NCI-H2081 (cell line): ENCODE measurements at regions not wholly inside any gene's neighbourhood (a gene's known extent, or its start where the extent isn't known, plus 50 kb on each side); places are given as distances from the start of the nearest gene placed in this dataset.

Experiments used
- DNase-seq, 2 experiments: peaks; one replicate each; lab custom pipeline; 2025; lab: John Stamatoyannopoulos, UW

DNA sequence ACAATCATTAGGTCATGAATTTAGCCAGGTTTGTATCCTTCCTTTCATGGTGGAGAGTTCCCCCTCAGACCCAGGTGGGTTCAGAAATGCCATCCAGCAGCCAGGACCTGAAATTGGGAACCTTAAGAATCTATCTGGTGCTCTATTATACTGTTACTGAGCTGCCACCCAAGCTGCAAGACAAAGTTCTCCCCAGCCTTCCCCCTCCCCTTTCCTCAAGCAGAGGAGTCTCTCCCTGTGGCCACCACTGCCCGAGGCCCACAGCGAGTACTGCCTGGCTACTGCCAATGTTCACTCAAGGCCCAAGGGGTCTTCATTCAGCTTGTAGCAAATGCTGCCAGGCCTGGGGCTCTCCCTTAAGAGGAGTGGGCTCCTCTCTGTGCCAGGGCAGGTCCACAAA lies 133.8 kb downstream of the TMEM38B start:
- no peak for DNase-seq

DNA sequence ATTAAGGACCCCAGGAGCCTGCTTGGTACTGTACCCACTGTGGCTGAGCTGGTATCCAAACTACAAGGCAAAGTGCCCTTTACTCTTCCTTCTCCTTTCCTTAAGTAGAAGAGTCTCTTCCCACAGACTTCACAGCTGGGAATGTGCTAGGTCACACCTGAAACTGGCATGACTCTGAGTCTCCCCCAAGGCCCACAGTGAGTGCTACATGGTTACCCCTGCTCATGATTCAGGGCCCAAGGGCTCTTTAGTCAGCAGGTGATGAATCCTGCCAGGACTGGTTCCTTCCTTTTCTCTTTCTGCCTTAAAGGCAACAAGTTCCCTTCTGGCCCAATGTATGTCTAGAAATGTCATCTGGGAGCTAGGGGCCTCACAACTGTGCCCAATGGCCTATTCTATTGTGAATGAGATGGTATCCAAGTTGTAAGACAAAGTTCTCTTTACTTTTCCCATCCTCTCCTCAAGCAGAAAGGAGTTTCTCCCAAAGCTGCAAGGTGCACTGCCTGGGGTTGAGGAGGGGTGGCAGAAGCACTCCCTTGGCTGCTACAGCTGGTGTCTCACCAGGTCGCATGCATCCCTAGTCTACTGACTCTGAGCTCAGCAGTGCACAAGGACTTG lies 134.4 kb downstream of the TMEM38B start:
- no peak for DNase-seq

- no peak for DNase-seq
Observed at GRCh38 chr9:105830461-105830860, 136.1 kb downstream of the TMEM38B start.

DNA sequence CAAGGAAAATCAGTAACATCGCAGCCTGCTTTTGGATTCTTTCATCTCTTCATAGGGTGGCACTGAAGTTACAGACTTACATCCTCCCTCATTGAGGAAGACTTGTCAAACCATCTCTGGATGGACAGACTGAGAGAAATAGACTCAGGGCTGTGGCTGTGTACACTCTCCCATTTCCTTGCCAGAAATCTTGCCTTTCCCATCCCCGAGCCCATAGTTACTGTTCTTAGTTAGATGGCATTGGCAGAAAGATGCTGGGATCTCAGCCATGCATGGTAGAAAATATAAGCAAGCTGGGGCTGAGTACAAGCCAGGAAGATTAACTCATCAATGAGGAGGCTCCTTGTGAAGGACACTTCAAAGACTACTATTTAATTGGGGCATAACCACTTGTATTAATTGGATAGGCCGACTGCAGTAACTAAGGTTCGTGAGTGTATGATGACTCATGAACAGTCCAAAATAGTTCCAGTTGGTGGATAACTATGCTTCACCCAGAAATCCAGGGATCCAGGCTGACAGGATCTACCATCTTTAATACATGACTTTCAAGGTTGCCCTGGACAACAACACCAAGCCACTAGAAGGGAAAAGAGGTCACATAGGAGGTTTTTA lies 137.9 kb downstream of the TMEM38B start:
- DNase-seq: no peak

DNA sequence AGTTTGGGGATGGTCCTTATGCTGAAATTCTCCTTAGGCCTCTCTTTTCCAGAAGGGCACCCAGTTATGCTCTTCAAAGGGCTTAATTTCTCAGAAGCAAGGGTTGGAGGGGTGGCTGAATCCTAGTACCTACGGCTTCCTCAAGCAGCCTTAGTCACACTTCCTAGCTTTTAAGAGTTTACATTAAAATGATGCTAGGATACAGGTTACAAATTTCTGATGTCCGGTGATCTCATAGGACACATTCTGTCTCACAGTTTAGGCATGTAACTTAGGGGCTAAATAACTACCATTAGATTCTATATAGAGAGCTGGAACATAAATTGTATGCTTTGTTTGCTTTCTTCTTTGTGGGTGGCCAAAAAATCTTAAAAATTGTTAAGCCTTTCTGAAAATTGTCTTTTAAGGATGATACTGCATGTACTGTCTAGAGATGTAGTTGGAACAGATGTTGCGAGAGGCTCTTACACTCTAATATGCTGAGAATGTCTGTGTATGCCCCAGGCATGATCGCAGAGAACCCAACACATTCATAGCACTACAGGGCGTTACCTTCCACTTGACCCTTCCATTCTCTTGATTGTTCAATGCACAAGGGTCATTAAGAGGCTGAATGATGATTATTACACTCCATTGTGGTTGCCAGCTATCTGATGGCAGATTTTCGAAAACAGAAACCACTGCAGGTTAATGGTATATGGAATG lies 139.1 kb downstream of the TMEM38B start:
- no peak for DNase-seq

- no peak for DNase-seq
Observed at GRCh38 chr9:105834404-105834803, 140.1 kb downstream of the TMEM38B start.

- peak; percentile 15 to 72 for DNase-seq
Observed at GRCh38 chr9:105835721-105836120, 141.4 kb downstream of the TMEM38B start.

DNA sequence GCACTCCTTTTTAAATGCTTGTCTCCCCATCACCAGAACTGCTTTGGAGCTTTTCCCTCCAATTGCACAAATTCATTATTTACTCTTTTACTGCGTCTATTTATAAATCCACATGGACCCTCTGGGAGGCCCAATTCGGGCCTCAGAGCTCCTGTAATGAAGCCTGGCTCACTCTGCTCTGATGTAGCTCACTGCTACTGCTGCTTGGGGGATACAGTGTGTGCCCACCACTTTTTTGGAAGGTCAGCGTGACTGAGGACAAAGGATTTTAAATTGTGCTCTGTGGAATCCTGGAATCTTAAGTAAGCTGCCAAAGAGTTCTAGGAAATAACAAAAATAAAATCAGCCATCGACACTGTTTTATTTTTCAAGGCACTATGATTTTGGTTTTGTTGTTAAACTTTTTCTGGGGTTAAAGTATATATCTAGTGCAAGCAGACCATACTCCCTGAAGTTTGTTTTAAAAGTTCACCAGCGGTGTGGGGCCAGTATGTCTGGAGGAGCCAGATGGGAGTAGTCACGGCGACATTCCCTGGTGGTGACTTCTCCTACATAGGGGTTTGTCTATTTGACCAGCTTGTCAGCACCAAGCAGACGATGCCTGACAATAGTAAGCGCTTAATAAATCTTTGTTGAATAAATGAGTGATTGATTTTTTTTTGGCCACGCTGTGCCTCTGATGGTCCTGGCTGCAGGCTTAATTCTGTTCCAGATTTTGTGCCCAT lies 142.8 kb downstream of the TMEM38B start:
- DNase-seq: no peak

DNA sequence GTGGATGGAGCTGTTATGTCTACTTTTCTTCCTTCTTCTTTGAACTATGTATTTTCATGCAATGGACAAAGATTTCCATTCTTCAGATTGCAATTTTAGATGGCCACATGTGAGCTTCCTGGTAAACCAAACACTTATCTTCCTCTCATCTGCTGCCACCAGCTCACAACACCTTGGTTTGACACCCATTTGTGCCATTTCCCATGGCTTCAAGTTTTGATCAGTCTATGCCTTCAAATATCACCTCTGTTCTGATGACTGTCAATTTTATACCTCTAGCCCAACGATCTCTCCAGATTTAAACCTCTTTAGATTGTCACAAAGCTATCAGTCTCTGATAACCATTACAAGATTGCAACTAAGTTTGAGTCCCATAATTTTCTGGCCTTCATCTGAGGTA lies 147.2 kb downstream of the TMEM38B start:
- no peak for DNase-seq

DNA sequence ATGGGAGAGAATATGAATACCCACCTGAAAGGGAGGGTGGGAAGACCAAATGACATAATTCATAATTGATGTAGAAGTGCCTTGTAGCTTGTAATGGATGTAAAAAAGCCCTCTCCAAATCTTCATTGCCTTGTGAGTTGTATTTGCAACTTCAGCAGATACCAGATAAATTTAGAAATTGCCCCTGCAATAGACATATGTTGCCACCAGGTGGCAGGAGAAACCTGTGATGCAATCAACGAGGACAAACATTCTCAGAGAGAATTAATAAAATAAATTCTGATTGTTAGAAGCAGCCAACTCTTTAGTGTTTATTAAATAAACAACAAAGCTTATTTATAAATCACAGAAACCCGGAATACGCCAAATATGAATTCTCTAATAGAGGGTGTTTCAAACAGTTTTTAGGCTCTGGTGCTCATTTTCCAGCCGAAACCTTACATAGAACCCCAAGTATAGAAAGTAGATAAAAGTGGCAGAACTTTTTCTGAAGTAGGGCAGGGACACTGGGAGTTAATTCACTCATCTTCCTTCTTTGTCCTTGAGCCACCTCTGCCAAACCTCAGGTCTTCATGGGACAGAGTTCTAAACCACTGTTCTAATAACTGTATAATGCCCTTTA lies 147.8 kb downstream of the TMEM38B start:
- peak; percentile 34 to 39 for DNase-seq

DNA sequence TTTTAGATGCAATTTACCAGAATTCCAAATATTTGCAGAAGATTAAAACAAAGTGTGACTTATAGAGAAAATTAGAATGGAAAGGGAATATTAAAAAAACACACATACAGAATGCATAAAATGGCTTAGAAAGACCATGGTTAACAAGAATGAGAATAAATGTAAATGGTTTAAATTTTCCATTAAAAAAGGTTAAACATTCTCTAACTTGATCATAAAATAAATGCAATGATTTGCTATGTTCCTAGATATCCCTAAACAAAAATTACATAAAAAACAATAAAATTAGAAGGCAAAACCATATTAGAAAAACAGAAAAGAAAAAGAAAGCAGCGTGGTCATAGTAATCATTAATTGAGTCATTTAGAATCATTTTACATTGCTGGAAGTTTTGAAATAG lies 152.5 kb downstream of the TMEM38B start:
- DNase-seq: no peak

DNA sequence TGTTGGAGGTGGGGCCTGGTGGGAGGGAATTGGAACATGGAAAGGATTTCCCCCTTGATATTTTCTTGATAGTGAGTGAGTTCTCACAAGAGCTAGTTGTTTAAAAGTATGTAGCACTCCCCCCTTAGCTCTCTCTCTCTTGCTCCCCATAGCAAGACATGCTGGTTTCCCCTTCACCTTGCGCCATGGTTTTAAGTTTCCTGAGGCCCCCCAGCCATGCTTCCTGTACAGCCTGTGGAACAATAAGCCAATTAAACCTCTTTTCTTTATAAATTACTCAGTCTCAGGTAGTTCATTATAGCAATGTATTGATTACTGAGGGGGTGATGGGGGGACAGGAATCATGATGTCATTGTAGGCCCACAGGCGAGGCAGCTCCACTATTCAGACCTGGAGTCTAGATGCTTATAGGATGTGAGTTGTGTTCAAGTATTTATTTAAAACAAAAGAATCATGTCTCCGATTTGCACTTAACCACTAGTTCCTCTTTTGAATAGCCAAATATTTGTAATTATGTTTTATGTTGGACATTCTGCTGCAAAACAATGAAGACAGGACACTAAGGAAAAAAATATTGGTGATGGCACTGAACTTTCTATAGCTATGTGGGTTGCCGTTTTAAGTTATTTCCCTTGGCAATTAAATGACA lies 156.6 kb downstream of the TMEM38B start:
- DNase-seq: no peak

DNA sequence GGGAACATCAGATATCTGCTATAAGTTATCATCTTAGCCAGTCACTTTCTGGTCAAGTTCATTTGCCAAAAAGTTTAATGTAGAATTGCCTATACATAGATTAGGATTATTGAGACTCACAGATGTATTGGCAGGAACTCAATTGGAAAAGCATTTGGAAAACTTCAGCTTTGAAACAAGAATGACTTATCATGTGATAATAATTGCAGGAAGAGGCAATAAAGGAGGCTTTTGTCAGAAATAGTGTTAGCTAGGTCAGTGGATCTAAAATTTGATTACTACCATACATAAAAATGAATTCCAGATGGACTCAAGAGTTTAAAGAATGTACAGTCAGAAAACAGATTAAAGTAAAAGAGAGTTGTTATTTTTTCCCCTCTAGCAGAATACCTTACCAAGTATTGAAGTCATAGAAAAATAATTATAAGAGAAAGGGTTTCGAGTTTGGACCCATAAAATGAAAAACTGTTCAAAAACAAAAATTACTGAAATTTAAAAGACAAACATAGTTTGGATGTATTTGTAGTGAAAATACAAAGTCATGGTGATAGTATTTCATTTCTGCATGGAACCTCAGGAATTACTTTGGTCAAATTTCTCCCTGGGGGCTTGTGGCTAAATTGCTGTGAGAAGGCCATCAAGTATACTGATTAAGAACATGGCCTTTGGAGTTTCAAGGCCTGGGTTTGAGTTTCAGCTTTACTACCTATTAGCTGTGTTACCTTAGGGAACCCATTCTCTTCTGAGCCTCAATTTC lies 159.9 kb downstream of the TMEM38B start:
- no peak for DNase-seq

DNA sequence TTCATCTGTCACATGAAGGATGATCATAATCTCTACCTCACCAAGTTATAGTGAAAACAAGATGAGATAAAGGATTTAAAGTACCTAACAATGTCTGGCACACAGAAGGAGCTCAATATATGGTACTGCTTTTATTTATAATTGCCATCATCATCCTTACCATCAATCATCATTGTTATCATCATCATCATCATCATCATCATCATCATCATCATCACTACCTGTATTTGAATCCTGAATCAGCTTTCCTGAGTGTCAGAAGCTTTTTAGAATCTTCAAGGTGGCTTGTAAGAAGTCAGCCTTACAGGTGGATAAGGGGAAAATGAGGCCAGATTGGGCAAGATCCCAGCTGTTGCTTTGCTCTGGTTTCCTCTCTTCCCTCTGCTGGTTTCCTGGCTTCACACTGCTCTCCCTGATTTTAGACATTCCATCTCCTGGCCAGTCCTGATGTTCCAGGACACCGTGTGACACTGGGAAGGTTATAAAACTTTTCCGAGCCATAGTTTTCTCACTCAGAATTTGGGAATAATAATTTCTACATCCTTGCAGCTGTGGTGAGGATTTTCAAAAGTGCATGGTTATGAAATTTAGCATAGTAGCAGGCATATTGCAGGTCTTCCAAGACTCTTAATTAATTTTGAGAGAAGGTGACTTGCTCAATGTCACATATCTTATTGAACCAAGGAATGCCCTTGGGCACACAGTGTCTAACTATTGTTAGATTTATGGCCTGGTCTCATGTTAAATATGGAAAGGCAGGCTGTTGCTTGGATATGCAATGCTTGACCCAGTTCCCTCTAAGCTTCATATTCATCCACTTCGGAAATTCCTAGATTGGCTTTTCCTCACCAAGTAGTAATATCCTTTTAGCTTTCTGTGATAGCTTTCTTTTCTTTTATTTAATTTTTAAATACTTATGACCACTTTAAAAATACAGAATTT lies 160.7 kb downstream of the TMEM38B start:
- no peak for DNase-seq

DNA sequence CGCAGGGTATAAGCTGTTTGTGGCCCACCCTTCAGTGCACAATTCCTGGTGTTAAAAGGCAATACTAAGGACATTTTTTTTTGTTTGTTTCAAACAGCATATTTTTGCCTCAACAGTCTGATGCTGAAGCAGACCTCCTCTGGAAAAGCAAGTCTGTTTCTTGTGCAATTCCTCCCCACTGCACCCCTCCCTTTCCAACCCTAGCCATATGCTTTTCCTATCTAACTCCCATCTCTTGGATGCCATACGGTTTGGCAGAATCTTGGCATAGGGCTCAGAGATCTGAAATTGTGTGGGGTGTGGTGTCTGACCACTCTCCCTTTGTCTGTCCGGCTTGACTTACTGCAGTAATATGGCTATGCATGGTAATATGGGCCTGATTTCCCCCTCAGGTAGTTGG lies 161.6 kb downstream of the TMEM38B start:
- DNase-seq: no peak

- DNase-seq: no peak
Observed at GRCh38 chr9:105858006-105858690, 163.8 kb downstream of the TMEM38B start.

- DNase-seq: no peak
Observed at GRCh38 chr9:105858877-105859276, 164.5 kb downstream of the TMEM38B start.

DNA sequence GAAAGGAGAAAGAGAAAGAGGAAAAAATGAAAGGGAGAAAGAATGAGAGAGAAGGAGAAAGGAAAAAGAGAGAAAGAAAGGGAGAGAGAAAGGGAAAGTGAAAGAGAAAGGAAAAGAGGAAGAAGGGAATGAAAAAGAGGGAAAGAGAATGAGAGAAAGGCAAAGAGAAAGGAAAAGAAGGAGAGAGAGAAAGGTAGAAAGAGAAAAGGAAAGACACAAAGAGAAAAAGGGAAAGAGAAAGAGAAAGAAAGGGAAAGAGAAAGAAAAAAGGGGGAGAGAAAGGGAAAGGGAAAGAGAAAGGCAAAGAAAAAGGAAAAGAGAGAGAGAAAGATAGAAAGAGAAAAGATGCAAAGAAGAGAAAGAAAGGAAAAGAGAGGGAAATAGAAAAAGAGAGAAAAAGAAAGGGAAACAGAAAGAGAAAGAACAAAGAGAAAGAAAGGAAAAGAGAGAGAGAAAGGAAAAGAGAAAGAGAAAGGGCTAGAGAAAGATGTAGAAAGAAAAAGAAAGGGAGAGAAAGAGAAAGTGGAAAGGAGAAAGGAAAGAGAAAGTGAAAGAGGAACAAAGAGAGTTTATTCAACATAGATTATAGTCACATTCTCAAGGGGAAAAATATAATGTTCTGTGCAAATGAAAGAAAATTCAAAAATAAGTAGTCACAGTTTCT lies 165.2 kb downstream of the TMEM38B start:
- DNase-seq: no peak

DNA sequence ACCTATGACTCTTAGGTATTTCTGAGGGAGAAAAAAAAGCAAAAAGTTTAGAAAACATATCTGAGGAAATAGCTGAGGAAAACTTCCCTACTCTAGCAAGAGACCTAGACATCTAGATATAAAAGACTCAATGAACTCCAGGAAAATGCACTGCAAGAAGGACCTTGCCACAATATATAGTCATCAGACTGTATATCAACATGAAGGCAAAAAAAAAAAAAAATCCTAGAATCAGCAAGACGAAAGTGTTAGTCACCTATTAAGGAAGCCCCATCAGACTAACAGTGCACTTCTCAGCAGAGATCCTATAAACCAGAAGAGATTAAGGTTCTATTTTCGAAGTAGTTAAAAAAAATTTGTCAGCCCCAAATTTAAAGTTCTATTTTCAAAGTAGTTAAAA lies 166.2 kb downstream of the TMEM38B start:
- DNase-seq: no peak
